GM18951 (cell line): ENCODE measurements at regions not wholly inside any gene's neighbourhood (a gene's known extent, or its start where the extent isn't known, plus 50 kb on each side); places are given as distances from the start of the nearest gene placed in this dataset.

Source experiments
- POLR2A ChIP-seq: IDR thresholded peaks from 4 replicates; pipeline ENCODE4 v1.6.1; 2011; ENCODE audit warnings: mild to moderate bottlenecking; ENCODE audit not compliant: insufficient read length, insufficient read depth; ENCODE audit errors: extremely low read depth
- in situ Hi-C: fragments of 300-500 bp; cut with MboI; formaldehyde crosslinking; loops from one replicate; pipeline ENCODE4 v1.12.0; 2022; ENCODE audit warnings: low sequenced_read_pairs, mixed read lengths, inconsistent platforms; ENCODE audit not compliant: unreplicated experiment

GRCh38 chr6:81832304-81832703 is 79.8 kb upstream of the TENT5A start:
- TF ChIP-seq POLR2A = no peak
- in situ Hi-C loops = no loop called here

- in situ Hi-C loops = no loop called here
- TF ChIP-seq POLR2A = no peak
Observed at GRCh38 chr6:81831274-81831673, 78.8 kb upstream of the TENT5A start.

DNA sequence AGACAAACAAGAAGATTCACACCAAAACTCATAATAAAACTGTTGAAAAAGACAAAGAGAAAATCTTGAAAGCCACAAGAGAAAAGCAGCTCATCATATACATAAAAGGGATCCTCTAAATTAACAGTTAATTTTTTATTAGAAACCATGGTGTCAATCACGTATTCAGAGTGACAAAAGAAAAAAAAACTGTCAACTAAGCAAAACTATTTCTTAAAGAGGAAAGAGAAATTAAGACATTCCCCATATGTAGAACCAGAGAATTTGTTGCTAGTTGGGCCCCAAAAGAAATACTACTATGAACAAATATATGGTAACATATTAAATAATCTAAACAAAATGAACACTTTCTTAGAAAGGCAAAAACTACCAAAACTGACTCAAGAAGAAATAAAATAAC is 74.3 kb upstream of the TENT5A start:
- in situ Hi-C loops = no loop called here
- no peak for TF ChIP-seq POLR2A

GRCh38 chr6:81822568-81822967 is 70.1 kb upstream of the TENT5A start:
- in situ Hi-C loops = no loop called here
- no peak for TF ChIP-seq POLR2A

DNA sequence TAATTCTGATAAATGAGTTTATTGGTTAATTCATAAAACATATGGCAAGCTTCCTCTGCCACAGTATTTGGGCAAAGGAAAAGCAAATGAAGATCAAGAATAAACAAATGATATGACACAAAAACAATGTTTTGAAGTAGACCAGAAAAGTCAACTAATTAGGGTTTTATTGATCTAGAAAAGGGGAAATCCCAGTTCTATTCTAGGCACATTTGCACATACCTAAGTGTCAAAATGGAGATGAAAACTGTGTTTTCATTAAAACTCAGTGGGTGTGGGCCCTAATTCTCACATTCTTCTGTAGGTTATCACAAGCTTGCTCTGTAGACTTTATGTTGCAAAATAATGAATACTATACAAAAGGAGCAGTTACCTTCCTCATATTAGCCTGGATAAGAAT is 69.0 kb upstream of the TENT5A start:
- no peak for TF ChIP-seq POLR2A
- in situ Hi-C loops = no loop called here

GRCh38 chr6:81820980-81821379 is 68.5 kb upstream of the TENT5A start:
- no peak for TF ChIP-seq POLR2A
- in situ Hi-C loops = no loop called here

- TF ChIP-seq POLR2A = no peak
- in situ Hi-C loops = no loop called here
Observed at GRCh38 chr6:81820422-81820821, 67.9 kb upstream of the TENT5A start.

DNA sequence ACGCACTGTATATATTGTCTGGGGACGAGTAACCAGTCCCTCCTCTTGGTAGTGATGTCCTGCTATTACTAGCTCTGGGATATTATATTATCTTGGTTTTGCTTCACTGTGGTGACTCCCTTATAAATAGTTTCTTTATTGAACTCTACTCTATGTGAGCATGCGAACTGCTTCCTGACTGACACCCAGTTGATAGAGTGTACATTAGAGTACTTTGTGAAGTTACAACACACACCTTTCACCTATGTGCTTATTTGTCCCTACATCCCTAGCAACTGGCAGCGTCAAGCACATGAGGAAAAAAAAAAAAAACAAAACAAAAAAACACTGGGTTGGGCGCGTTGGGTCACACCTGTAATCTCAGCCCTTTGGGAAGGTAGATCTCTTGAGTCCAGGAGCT is 67.3 kb upstream of the TENT5A start:
- in situ Hi-C loops = no loop called here
- no peak for TF ChIP-seq POLR2A

- in situ Hi-C loops = no loop called here
- TF ChIP-seq POLR2A = no peak
Observed at GRCh38 chr6:81818901-81819361, 66.5 kb upstream of the TENT5A start.

GRCh38 chr6:81816380-81816779 is 63.9 kb upstream of the TENT5A start:
- TF ChIP-seq POLR2A = no peak
- in situ Hi-C loops = no loop called here

- in situ Hi-C loops = no loop called here
- no peak for TF ChIP-seq POLR2A
Observed at GRCh38 chr6:81814370-81815076, 62.0 kb upstream of the TENT5A start.

- in situ Hi-C loops = no loop called here
- TF ChIP-seq POLR2A = no peak
Observed at GRCh38 chr6:81813305-81813704, 60.8 kb upstream of the TENT5A start.

DNA sequence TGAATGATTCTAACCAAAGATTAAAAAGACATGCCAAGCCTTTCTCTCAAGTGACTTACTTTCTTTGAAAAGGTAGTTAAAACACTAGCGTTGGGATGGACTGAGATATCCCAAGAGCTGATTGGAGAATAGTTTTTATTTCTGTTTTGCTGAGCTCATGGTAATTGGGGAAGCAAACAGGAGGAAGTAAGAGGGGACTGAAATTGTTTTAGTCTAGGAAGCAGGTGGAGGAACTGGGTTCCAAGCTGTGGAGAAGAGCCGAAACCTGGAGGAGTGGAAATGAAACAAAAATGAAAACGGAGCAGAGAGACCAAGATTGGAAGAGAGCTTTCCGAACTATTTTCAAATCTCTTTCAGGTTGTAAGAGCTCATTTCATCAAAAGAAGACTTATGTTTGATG is 59.9 kb upstream of the TENT5A start:
- in situ Hi-C loops = no loop called here
- no peak for TF ChIP-seq POLR2A

GRCh38 chr6:81808851-81809570 is 56.5 kb upstream of the TENT5A start:
- in situ Hi-C loops = no loop called here
- no peak for TF ChIP-seq POLR2A
